ENCODE measurements at regions not wholly inside any gene's neighbourhood (a gene's known extent, or its start where the extent isn't known, plus 50 kb on each side); places are given as distances from the start of the nearest gene placed in this dataset.

DNA sequence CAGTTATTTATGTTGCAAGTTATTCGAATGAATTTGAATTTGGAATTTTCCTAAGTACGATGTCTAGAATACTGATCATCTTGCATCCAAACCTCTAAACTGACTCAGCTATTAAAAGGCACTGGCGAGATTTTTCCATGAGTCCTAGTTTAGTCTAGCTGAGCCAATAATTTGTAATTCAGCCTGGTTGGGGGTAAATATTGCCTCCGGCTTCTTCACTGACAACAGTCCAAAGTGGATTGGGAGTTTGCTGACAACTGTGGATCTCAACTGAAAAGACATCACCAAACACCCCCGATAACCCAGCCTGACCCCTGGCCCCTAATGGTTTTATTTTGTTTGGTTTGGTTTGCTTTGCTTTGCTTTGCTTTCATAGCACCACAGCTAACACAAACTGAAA is 189.8 kb upstream of the DAPK1 start:
- TF ChIP-seq SUZ12 (IDR thresholded peaks at IDR 0.05) (no peak), FOXK2 (IDR thresholded peaks at IDR 0.05) (no peak), LEF1 (IDR thresholded peaks at IDR 0.05; ENCODE audit: borderline replicate concordance) (no peak), HDGF (IDR thresholded peaks at IDR 0.05; ENCODE audit: borderline replicate concordance) (no peak), ZNF384 (IDR thresholded peaks at IDR 0.05) (no peak)
